ENCODE measurements at regions not wholly inside any gene's neighbourhood (a gene's known extent, or its start where the extent isn't known, plus 50 kb on each side); places are given as distances from the start of the nearest gene placed in this dataset.
"Not testable (repeated sequence)": the region's sequence is repeated elsewhere in the genome, so short reads cannot be mapped to it uniquely, and the experiment has no call there.

GRCh38 chr21:17682924-17683323 is 70.2 kb upstream of the BTG3 start:
- DNase-seq (ENCODE audit: low read depth in 1 of 2, low spot score in 1 of 2), result no peak

- no peak for DNase-seq (ENCODE audit: low read depth in 1 of 2, low spot score in 1 of 2)
These were observed 66.4 kb upstream of the BTG3 start for GRCh38 chr21:17679002-17679600.

GRCh38 chr21:17676930-17677329 is 64.2 kb upstream of the BTG3 start:
- not testable (repeated sequence) for DNase-seq (ENCODE audit: low read depth in 1 of 2, low spot score in 1 of 2)

GRCh38 chr21:17674106-17674505 is 61.4 kb upstream of the BTG3 start:
- no peak for DNase-seq (ENCODE audit: low read depth in 1 of 2, low spot score in 1 of 2)

GRCh38 chr21:17673261-17674020 is 60.7 kb upstream of the BTG3 start:
- DNase-seq (ENCODE audit: low read depth in 1 of 2, low spot score in 1 of 2), result no peak

- DNase-seq (ENCODE audit: low read depth in 1 of 2, low spot score in 1 of 2), result no peak
These were observed 59.0 kb upstream of the BTG3 start for GRCh38 chr21:17671733-17672132.

- DNase-seq (ENCODE audit: low read depth in 1 of 2, low spot score in 1 of 2), result no peak
These were observed 55.9 kb upstream of the BTG3 start for GRCh38 chr21:17668479-17669140.

- DNase-seq (ENCODE audit: low read depth in 1 of 2, low spot score in 1 of 2), result no peak
These were observed 54.6 kb upstream of the BTG3 start for GRCh38 chr21:17667256-17667655.

Measured in stimulated activated CD4-positive, alpha-beta T cell treated with anti-CD3 and anti-CD28 coated beads, Interleukin-15, amount 100 ng/mL, for 1 hour (primary cell).